Skeletal muscle tissue (tissue), 3 donors: ENCODE measurements at regions not wholly inside any gene's neighbourhood (a gene's known extent, or its start where the extent isn't known, plus 50 kb on each side); places are given as distances from the start of the nearest gene placed in this dataset.

Experiments
- H3K27ac ChIP-seq: one replicate; pipeline ENCODE4 v1.7.0; 2013; ENCODE audit warnings: mild to moderate bottlenecking, low read depth, low read length, inconsistent platforms
- H3K27me3 ChIP-seq, 3 donors: one replicate each; pipeline ENCODE4 v1.7.0; 2013; ENCODE audit warnings: low read length in 3 of 3; ENCODE audit not compliant: control insufficient read depth in 3 of 3, insufficient read depth in 3 of 3
- H3K36me3 ChIP-seq, 3 donors: one replicate each; pipeline ENCODE4 v1.7.0; 2013; ENCODE audit warnings: low read length in 3 of 3; ENCODE audit not compliant: control insufficient read depth in 3 of 3, insufficient read depth in 3 of 3
- H3K4me1 ChIP-seq, 3 donors: one replicate each; pipeline ENCODE4 v1.7.0; 2013; ENCODE audit warnings: low read length in 3 of 3, mild to moderate bottlenecking in 3 of 3; ENCODE audit not compliant: control insufficient read depth in 3 of 3, insufficient read depth in 3 of 3
- H3K4me3 ChIP-seq, 3 donors: one replicate each; pipeline ENCODE4 v1.7.0; 2013; ENCODE audit warnings: low read length in 3 of 3
- H3K9ac ChIP-seq, 3 donors: one replicate each; pipeline ENCODE4 v1.7.0; 2013; ENCODE audit warnings: low read length in 3 of 3, mild to moderate bottlenecking in 3 of 3, moderate library complexity in 2 of 3, low read depth in 1 of 3
- H3K9me3 ChIP-seq, 3 donors: one replicate each; pipeline ENCODE4 v1.7.0; 2013; ENCODE audit warnings: low read length in 3 of 3; ENCODE audit not compliant: control insufficient read depth in 3 of 3
- donor health status: Osteomylitis.

GRCh38 chrX:96445531-96446065, 239.0 kb upstream of the DIAPH2 start:
- Histone ChIP-seq H3K27me3 (no peaks in the 10 kb centered on the region), H3K36me3 (no peaks in the 10 kb centered on the region), H3K27ac (no peak overlapping the region), H3K9me3 (no peaks in the 10 kb centered on the region), H3K4me3 (no peak overlapping the region), H3K4me1 (no peaks in the 10 kb centered on the region), H3K9ac (no peak overlapping the region)

DNA sequence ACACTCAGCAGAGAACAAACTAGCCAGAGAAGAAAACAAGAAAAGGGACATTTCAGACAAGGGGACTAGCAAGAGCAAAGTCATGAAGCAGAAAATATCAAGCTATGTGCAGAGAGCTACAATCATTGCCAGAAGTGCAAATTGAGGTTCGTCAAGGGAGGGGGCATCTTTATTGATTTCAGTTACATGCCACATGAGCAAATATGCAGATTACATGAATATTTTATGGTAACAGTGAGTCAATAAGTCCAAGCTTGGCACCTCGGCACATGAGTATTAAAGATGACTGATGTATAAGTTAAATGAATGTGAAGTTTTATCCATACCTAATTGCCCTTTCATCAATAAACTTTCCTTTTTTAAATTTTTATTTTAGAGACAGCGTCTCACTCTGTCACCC, 238.1 kb upstream of the DIAPH2 start:
- H3K36me3 ChIP-seq = no peaks in the 10 kb centered on the region
- no peak overlapping the region for H3K4me3 ChIP-seq
- no peaks in the 10 kb centered on the region for H3K9me3 ChIP-seq
- H3K4me1 ChIP-seq = no peaks in the 10 kb centered on the region
- no peak overlapping the region for H3K27ac ChIP-seq
- no peaks in the 10 kb centered on the region for H3K27me3 ChIP-seq
- no peak overlapping the region for H3K9ac ChIP-seq

DNA sequence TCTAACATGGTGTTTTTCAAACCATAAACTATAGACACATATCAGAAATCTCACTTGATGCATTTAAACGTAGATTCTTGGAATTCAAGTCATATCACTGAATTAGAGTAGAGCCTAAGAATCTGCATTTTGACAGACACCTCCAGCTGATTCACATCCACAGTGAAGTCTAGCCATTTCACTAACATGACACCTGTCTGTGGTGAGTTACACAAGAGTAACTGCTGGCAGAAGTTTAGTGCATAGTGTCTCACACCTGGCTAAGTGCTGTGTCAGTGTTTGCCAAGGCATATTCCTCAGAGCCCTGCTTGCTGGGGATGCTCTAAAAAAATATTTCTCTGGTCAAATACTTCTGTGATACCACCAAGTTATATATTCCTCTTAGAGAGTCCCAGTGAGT, 237.5 kb upstream of the DIAPH2 start:
- no peaks in the 10 kb centered on the region for H3K36me3 ChIP-seq
- H3K9ac ChIP-seq = no peak overlapping the region
- H3K4me3 ChIP-seq = no peak overlapping the region
- H3K27me3 ChIP-seq = no peaks in the 10 kb centered on the region
- no peak overlapping the region for H3K27ac ChIP-seq
- H3K4me1 ChIP-seq = no peaks in the 10 kb centered on the region
- H3K9me3 ChIP-seq = no peaks in the 10 kb centered on the region

GRCh38 chrX:96449191-96449590, 235.5 kb upstream of the DIAPH2 start:
- Histone ChIP-seq H3K9ac (no peak overlapping the region), H3K9me3 (no peaks in the 10 kb centered on the region), H3K27ac (no peak overlapping the region), H3K27me3 (no peaks in the 10 kb centered on the region), H3K4me3 (no peak overlapping the region), H3K36me3 (no peaks in the 10 kb centered on the region), H3K4me1 (no peaks in the 10 kb centered on the region)

DNA sequence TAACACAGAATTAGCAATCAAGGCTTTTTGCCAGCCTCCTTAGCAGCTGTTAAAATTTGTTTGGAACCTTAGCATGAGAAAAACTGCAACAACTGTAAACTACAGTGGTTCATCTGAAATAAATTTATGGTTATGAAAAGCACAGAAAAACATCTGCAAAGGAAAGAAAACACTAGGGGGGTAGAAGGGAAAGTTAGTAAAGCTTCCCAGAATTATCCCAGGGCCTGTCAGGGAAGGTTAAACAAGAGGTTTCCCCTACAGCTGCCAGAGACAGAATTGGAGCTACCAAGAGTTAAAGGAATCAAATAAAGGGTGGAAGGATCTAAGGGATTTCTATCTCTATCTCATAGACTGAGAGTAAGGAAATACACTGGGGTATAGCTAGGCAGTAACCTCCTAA, 234.7 kb upstream of the DIAPH2 start:
- no peaks in the 10 kb centered on the region for H3K36me3 ChIP-seq
- no peak overlapping the region for H3K9ac ChIP-seq
- no peak overlapping the region for H3K27ac ChIP-seq
- no peaks in the 10 kb centered on the region for H3K4me1 ChIP-seq
- no peaks in the 10 kb centered on the region for H3K27me3 ChIP-seq
- no peak overlapping the region for H3K4me3 ChIP-seq
- no peaks in the 10 kb centered on the region for H3K9me3 ChIP-seq

DNA sequence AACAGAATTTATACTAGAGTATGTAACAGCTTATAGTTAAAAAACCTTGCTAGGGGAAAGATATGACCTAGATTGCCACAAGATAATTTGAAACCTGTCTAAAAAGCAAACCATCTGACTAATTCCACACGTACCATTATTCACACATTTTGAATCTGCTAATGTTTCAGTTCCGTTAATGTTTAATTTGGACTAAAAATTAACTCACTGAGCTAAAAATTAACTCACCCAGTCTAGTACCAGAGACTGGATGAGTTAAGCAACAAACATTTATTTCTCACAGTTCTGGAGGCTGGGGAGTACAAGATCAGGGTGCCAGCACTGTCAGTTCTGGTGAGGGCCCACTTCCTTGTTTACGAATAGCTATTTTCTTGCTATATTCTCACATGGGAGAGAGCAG, 231.5 kb upstream of the DIAPH2 start:
- Histone ChIP-seq H3K36me3 (no peaks in the 10 kb centered on the region), H3K27me3 (no peaks in the 10 kb centered on the region), H3K9me3 (no peaks in the 10 kb centered on the region), H3K27ac (no peak overlapping the region), H3K9ac (no peak overlapping the region), H3K4me3 (no peak overlapping the region), H3K4me1 (no peaks in the 10 kb centered on the region)

GRCh38 chrX:96455078-96455477, 229.6 kb upstream of the DIAPH2 start:
- Histone ChIP-seq H3K4me1 (no peaks in the 10 kb centered on the region), H3K9me3 (no peaks in the 10 kb centered on the region), H3K9ac (no peak overlapping the region), H3K27ac (no peak overlapping the region), H3K27me3 (peaks cover 0 to 1% (median 0%) of the 10 kb centered on the region in 3 donors), H3K36me3 (no peaks in the 10 kb centered on the region), H3K4me3 (no peak overlapping the region)

- no peaks in the 10 kb centered on the region for H3K4me1 ChIP-seq
- no peaks in the 10 kb centered on the region for H3K9me3 ChIP-seq
- peaks cover 0 to 6% (median 0%) of the 10 kb centered on the region in 3 donors for H3K27me3 ChIP-seq
- no peak overlapping the region for H3K27ac ChIP-seq
- no peak overlapping the region for H3K4me3 ChIP-seq
- no peak overlapping the region for H3K9ac ChIP-seq
- H3K36me3 ChIP-seq = no peaks in the 10 kb centered on the region
Observed at GRCh38 chrX:96464880-96465558, 219.6 kb upstream of the DIAPH2 start.

- Histone ChIP-seq H3K4me3 (no peak overlapping the region), H3K4me1 (no peaks in the 10 kb centered on the region), H3K9me3 (no peaks in the 10 kb centered on the region), H3K27ac (no peak overlapping the region), H3K27me3 (no peaks in the 10 kb centered on the region), H3K9ac (no peak overlapping the region), H3K36me3 (no peaks in the 10 kb centered on the region)
Observed at GRCh38 chrX:96474029-96474740, 210.5 kb upstream of the DIAPH2 start.

DNA sequence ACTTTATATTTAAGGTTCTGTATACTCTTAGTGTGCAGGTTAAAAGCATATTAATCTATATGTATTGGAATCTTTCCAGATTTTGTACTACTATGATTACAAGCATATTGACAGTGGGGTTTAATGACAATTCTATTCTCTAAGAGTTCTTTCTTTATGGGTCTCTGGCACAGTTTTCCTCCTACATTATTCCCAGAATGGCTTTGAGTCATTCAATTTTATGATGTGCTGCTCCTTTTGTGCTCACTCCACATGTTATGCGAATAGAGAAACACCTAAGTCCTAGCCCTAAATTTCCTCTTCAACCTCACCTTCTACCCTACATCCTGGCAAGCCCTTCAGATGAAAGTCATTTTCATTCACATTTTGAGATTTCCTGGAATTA, 209.9 kb upstream of the DIAPH2 start:
- H3K36me3 ChIP-seq = no peaks in the 10 kb centered on the region
- no peaks in the 10 kb centered on the region for H3K4me1 ChIP-seq
- no peaks in the 10 kb centered on the region for H3K27me3 ChIP-seq
- no peak overlapping the region for H3K27ac ChIP-seq
- no peaks in the 10 kb centered on the region for H3K9me3 ChIP-seq
- H3K9ac ChIP-seq = no peak overlapping the region
- H3K4me3 ChIP-seq = no peak overlapping the region
